H1 (cell line): ENCODE measurements at regions not wholly inside any gene's neighbourhood (a gene's known extent, or its start where the extent isn't known, plus 50 kb on each side); places are given as distances from the start of the nearest gene placed in this dataset.

Experiments
- CBX5 ChIP-seq: fragments of 300-800, 300-1000 bp; sonication (generic); IDR thresholded peaks from 2 replicates; pipeline ENCODE4 v1.7.1; 2016; ENCODE audit warnings: antibody characterized with exemption, low read length, low read depth
- CHD7 ChIP-seq: fragments of 300-600 bp; sonication (generic); IDR thresholded peaks from 2 replicates; pipeline ENCODE4 v1.7.1; 2012; ENCODE audit warnings: low read length, moderate library complexity, mild to moderate bottlenecking, inconsistent platforms; ENCODE audit not compliant: insufficient replicate concordance
- CTBP2 ChIP-seq: IDR thresholded peaks from 2 replicates; pipeline ENCODE4 v1.7.0; 2011; ENCODE audit warnings: borderline replicate concordance, mild to moderate bottlenecking, moderate library complexity, mixed read lengths, low read length; ENCODE audit not compliant: insufficient read depth, insufficient read length
- E2F6 ChIP-seq: IDR thresholded peaks from 2 replicates; pipeline ENCODE4 v1.6.1; 2012; ENCODE audit warnings: inconsistent platforms
- GTF2F1 ChIP-seq: IDR thresholded peaks from 2 replicates; pipeline ENCODE4 v1.6.1; 2012; ENCODE audit warnings: low read depth, low read length, improper control_type of control experiment, borderline replicate concordance
- KDM4A ChIP-seq: IDR thresholded peaks from one replicate; pipeline ENCODE4 v1.7.1; 2012; ENCODE audit warnings: low read depth, mild to moderate bottlenecking, moderate library complexity, low read length, inconsistent platforms; ENCODE audit not compliant: severe bottlenecking
- POLR2A ChIP-seq, 2 experiments: IDR thresholded peaks; 1 replicate in 1 of 2; 2 replicates in 1 of 2; pipeline ENCODE4 v1.6.1; 2011; ENCODE audit warnings: low read depth in 2 of 2, low read length in 2 of 2, mild to moderate bottlenecking in 2 of 2; ENCODE audit errors: control extremely low read depth in 1 of 2
- SUZ12 ChIP-seq: fragments of 200-600 bp; sonication (generic); IDR thresholded peaks from 2 replicates; pipeline ENCODE4 v1.6.1; 2012; ENCODE audit warnings: mild to moderate bottlenecking, inconsistent platforms, low read length, moderate library complexity, mixed read lengths
- YY1 ChIP-seq: IDR thresholded peaks from 2 replicates; pipeline ENCODE4 v1.6.1; 2011; ENCODE audit warnings: low read depth, mild to moderate bottlenecking, low read length
- ZNF274 ChIP-seq: IDR thresholded peaks from 2 replicates; pipeline ENCODE4 v1.7.0; 2012; ENCODE audit warnings: low read length, borderline replicate concordance; ENCODE audit errors: extremely low read depth
- TF ChIP-seq, protein P1 (sequence below): IDR thresholded peaks from 2 replicates; pipeline ENCODE4 v1.6.1; 2011; ENCODE audit warnings: low read length, improper control_type of control experiment

DNA sequence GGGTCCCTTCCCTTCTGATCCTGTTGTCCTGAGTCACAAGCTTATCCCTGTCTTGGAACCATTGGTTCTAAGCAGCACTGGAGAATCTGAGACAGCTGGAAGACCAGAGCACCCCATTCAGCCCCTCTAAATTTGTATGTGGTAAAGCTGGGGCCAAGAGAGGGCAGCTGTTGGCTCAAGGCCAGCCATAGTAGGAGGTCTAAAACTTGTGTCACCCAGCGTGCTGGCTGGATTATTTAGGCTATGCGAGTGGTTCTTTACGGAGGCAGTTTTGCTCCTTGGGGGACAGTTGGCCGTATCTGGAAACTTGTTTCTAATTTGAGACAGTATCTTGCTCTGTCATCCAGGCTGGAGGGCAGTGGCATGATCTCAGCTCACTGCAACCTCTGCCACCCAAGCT lies 69.6 kb upstream of the GSE1 start (continued):
- no peak for TF ChIP-seq CHD7
- no peak for TF ChIP-seq ZNF274
- no peak for TF ChIP-seq E2F6
- no peak for TF ChIP-seq CTBP2
- TF ChIP-seq, protein P1, sequence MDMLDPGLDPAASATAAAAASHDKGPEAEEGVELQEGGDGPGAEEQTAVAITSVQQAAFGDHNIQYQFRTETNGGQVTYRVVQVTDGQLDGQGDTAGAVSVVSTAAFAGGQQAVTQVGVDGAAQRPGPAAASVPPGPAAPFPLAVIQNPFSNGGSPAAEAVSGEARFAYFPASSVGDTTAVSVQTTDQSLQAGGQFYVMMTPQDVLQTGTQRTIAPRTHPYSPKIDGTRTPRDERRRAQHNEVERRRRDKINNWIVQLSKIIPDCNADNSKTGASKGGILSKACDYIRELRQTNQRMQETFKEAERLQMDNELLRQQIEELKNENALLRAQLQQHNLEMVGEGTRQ, result no peak
- TF ChIP-seq KDM4A, result no peak
- no peak for TF ChIP-seq POLR2A (IDR thresholded peaks at IDR 0.05; ENCODE audit: control extremely low read depth in 1 of 2, low read depth in 2 of 2, low read length in 2 of 2)
- no peak for TF ChIP-seq YY1
- TF ChIP-seq GTF2F1, result no peak
- TF ChIP-seq SUZ12, result no peak
- no peak for TF ChIP-seq CBX5
